ENCODE measurements at regions not wholly inside any gene's neighbourhood (a gene's known extent, or its start where the extent isn't known, plus 50 kb on each side); places are given as distances from the start of the nearest gene placed in this dataset.
"Not testable (repeated sequence)": the region's sequence is repeated elsewhere in the genome, so short reads cannot be mapped to it uniquely, and the experiment has no call there.

DNA sequence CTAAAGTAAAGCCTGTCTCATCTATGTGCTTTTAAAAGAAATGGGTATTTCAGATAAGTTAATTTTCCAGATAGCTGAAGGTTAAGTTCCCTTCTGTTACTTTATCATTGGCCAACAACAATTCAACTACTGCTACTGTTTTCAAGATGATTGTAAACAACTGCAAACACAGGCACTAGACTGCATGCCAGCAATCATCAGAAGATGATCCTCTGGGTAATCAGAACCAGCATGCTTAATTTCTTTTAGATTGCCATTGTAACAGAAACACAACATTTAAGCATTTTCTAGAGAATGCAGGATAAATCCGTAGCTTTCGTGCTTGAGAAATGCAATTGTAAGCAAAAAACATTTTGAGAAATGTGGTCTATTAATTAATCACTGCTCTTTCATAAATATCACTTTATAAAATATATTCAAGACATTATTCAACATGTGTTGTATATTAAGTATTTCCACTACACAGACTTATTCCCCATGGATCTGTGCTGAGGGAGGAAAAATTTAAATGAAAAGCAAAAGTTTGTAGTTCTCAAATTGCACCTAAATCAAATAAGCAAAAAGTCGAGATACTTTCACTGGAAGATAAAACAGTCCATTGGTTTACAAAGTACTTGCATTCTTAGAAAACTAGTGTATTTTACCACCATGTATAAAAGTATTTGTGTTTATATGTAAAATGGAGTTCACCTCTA is 133.7 kb downstream of the ATL2 start:
- no peak for DNase-seq

DNA sequence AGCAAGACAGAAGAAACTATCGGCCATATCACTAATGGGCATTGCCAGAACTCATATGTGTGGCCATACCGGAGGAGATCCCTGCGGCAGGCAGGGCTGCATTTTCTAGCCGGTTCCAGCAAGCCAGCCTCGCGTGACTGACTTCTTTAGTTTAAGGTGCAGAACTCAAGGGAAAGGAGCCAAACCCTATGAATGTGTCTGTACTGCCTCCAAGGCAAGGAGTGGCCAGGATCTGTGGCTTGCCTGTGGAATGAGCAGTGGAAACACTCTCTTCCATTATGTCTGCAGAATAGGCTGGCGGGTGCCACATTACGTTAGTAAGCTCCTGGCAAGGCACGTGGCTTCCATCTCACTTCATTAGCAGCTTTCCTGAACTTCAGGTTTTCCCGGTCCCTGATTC is 137.6 kb downstream of the ATL2 start:
- DNase-seq = no peak

DNA sequence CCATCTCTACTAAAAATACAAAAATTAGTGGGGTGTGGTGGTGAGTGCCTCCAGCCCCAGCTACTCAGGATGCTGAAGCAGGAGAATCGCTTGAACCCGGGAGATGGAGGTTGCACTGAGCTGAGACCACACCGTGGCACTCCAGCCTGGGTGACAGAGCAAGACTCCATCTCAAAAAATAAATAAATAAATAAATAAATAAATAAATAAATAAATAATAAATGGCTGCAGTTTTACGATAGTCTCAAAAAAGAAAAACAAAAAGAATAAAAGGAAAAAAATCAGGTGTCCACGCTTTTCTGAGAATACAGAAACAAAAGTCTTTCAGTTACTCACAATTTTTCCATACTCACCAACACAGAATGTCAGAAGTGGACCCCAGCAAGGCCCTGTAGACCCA is 138.4 kb downstream of the ATL2 start:
- not testable (repeated sequence) for DNase-seq

GRCh38 chr2:38237311-38237710 is 139.8 kb downstream of the ATL2 start:
- no peak for DNase-seq

DNA sequence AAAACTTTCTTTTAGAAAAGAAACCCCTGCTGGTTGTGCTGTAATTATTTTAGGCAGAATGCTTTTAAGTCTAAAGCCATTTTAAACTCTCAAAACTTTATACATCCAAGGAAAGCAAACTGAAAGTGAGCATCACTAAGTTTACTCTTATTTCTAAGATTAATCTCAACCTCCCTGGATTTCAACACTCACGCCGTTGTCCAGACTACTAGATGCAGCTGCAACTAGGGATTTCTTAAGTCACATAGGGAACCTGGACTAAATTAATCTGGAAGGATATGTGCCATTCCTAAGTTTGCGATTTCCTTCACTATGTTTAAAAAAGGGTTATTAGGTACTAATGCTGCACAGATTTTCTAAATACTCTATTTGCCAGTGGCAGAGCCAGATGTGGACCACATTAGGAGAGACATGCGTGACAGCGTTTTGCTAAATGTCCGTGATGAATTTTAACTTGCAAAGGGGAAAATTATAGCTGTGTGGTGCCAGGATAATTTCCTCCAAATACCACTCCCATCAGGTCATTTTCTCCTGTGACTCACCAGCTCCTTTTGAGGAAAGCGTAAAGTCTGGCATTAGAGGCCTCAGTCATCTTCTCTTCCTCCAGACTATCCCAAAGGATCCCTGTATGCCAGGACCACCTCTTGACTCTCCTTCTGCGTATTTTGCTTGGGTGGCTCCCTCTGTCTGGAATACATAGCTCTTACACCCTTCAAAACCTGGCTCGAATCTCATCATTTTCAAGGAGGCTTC is 143.7 kb downstream of the ATL2 start:
- no peak for DNase-seq

DNA sequence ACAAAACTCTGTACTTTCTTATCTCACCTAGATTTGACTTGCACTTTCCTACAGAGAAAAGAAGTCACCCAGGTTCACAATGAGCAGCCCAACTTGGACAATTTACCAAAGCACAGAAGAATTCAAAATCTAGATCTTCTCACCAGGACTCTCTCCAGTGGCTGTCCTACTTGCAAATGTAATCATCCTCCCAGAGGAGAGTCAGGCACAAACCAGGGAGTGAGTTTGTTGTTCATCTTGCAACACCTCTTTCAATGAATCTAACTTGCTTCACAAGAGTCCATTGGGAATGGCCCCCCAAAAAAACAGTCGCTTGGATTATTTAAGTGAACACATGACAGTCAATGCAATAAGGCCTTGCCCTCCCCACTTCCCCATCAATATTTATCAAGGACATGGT is 144.6 kb downstream of the ATL2 start:
- DNase-seq = no peak

DNA sequence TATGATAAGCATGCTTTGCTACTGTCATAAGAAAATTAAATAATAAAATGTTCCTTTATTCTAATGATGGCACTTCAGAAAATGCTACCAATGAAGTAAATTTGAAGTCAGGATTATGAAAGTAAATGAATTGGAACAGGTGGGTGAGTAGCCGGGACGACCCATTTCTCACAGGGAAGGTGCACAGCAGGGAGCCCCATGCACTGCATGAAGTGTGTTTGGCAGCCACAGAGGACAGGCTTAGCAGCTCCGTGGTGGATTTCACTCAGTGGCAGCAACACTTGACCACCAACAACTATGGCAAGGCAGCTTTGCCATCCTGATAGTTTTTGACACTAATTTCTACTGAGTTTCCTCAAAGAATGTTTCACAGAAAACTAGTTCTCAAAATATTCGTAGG is 146.3 kb downstream of the ATL2 start:
- DNase-seq = no peak

DNA sequence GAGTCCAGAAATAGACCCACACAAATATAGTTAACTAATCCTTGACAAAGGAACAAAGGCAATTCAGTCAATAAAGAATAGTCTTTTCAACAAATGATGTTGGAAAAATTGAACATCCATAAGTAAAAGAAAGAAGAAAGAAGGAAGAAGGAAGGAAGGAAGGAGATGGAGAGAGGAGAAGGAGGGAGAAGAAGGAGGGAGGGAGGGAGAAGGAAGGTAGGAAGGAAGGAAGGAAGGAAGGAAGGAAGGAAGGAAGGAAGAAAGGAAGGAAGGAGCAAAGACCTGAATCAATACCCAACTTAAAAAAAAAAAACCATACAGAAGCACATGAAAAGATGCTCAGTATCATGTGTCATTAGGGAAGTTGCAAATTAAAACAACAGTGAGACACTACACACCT is 148.3 kb downstream of the ATL2 start:
- DNase-seq = no peak

GRCh38 chr2:38224821-38225437 is 149.0 kb upstream of the CYP1B1 start:
- no peak for DNase-seq

- no peak for DNase-seq
Measured at GRCh38 chr2:38224181-38224580, 148.2 kb upstream of the CYP1B1 start.

GRCh38 chr2:38223256-38223655 is 147.3 kb upstream of the CYP1B1 start:
- DNase-seq = no peak

DNA sequence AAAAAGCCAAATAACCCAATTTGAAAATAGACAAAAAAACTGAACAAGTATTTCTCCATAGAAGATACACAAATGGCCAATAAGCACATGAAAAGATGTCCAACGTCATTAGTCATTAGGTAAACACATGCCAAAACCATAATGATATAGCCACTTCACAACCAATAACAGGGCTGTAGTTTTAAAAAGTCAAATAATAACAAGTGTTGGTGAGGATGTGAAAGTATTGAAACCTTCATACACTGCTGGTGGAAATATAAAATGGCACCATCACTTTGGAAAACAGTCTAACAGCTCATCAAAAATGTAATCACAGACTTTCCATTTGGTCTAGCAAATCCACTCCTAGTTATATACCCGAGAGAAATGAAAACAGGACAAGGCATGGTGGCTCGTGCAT is 144.2 kb upstream of the CYP1B1 start:
- DNase-seq = no peak

DNA sequence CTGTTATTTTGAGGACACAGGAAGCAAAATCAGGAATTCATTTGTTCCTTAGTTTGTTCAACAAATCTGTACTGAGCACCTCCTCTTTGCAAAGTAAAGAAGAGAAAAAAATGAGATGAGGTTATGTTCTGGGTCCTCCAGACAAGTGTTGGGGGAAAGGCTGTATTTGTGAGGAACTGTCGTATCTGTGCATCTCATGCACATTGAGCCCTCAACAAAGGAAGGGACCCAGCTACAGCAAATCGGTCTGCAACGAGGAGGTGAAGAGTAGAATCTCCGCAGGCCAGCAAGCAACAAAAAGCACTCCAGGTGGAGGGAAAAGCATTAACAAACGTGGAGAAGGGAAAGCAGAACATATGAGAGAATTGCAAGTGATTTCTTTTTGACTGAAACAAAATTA is 143.0 kb upstream of the CYP1B1 start:
- DNase-seq = no peak

GRCh38 chr2:38218591-38218991 is 142.6 kb upstream of the CYP1B1 start:
- DNase-seq = peak; percentile 31

DNA sequence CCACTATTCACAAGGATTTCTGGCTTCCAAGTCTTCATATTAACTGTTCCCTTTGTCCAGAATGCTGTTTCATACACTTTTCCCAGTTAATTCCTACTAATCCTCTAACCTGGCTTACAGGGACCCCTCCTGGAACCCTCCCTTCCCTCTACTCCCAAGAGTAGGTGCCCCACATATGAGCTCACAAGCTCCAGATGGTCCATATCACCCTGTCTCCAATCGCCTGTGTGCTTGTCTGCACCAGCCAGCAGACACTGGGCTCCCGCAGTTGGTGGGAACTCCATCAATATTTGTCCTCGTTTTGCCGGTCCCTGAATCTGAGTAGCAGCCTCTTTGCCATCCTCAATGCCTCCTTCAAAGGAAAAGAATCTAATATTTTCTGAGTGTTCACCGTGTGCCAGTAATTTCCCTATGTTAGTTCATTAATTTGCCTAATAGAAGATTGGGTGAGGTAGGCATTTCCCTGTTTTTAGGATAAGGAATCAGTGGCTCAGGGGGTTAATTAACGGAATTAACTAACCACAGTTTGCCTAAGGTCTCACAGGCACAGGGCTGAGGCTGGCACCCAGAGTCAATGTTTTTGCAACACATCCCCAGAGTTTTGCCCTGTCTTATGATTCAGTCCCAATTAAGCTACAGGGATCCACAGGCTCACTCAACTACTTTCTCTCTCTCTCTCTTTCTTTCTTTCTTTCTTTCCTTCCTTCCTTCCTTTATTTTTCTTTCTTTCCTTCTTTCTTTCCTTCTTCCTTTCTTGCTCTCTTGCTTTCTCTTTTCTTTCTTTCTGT is 141.6 kb upstream of the CYP1B1 start:
- DNase-seq = no peak

DNA sequence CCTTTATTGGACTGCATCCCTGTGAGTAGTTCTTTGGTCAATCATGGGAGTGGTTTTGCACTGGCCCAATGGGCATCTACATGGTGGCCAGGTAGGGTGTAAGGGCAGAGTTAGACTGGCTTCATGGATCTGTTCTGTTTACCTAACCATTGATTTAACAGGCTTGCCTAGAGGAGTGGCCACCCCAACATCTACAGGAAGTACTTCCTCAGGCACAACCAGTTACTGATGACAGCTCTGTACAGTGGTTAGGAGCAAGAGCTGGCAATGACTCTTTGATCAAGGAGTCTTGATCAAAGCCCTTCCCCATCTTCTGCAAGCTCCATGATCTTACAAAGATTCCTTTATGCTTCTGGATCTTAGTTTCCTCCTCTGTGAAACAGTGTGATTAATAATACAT is 140.9 kb upstream of the CYP1B1 start:
- DNase-seq = no peak

DNA sequence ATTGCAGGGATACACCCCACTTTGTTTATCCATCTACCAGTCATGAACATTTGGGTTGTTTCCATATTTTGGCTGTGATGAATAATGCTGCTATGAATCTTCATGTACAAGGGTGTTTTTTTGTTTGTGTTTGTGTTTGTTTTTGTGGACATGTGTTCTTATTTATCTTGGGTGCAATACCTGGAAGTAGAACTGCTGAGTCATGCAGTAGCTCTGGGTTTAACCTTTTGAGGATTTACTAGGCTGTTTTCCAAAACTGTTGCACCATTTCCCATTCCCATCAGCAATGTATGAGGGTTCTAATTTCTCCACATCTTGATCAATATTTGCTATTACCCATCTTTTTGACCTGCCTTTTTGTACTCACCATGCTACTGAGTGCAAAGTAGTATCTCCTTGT is 140.0 kb upstream of the CYP1B1 start:
- no peak for DNase-seq

DNA sequence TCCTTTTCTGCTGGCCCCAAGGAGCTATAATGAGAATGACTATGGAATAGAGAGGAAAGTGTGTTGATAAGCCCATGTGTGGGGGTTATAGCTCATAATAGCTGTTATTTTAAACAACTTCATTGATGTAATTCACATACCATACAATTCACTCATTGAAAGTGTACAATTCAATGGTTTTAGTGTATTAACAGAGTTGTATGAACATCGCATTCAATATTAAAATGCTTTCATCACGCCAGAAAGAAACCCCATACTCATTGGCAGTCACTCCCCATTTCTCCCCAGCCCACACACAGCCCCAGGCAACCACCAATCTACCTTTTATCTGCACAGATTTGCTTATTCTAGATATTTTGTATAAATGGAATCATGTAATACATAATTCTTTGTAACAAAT is 139.6 kb upstream of the CYP1B1 start:
- no peak for DNase-seq

DNA sequence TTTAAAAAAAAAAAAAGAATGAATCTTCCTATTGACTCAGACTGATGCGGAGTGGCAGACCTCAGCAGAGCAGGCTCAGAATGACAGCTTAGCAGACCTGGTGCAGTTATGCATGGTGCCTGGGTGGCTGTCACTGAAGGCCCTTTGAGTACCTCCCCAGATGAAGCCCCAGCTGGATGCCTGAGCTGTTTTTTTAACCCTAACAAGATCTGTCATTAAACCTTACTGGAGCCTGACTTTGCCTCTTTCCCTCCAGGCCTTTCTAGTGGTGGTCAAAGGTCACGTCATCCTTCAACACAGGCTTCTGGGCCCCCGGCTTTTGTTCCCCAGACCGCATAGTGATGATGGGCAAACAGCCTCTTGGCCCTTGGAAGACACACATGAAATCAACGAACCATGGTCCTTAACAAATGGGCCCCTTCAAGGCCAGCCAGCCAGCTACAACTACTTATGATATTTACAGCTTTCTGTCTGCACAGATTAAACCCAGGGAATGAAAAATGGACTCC is 138.3 kb upstream of the CYP1B1 start:
- DNase-seq = no peak

DNA sequence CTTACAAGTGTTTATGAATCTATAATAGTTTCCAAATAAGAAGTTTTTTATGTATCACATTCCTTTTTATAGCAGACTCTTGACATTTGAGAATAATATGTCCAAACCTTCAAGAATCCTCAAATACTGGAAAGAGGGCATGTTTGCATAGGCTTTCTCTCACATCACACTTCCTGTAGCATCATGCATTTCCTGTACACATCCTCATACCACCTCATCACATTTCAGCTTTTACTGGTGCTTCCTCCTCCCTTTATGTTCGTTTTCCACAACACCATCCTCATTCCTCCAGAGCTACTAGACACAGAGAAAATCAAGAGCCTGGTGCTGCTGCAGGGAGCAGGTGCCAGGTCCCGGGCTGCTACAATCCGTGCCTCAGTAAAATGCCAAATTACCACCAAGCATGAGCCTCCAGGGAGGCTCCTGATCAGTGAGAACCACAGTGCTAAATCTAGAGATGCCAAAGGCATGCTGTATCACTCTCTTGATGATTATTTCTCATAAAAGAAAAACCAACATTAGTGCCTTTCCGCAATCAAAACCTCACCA is 137.7 kb upstream of the CYP1B1 start:
- no peak for DNase-seq

DNA sequence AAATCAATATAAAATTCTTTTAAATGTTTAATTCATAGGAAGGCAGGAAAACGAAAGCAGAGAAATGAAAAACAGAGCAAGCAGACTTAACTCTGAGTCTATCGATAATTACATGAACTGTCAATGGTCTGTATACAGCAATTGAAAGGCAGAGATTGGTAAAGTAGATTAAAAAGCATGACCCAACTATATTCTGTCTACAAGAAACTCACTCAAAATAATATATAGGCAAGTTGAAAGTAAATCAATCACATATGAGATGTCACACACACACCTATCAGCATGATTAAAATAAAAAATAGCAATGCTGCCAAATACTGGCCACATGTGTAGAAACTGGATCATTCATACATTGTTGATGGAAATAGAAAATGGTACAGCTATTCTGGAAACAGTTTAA is 136.4 kb upstream of the CYP1B1 start:
- DNase-seq = no peak

- DNase-seq = no peak
Measured at GRCh38 chr2:38207168-38207567, 131.2 kb upstream of the CYP1B1 start.

- no peak for DNase-seq
Measured at GRCh38 chr2:38203446-38203810, 127.5 kb upstream of the CYP1B1 start.
